ENCODE measurements at regions not wholly inside any gene's neighbourhood (a gene's known extent, or its start where the extent isn't known, plus 50 kb on each side); places are given as distances from the start of the nearest gene placed in this dataset.
"Not testable (repeated sequence)": the region's sequence is repeated elsewhere in the genome, so short reads cannot be mapped to it uniquely, and the experiment has no call there.

- Histone ChIP-seq H3K4me3 (ENCODE audit: low read length in 2 of 2) (peak overlapping the region in 1 of 2 donors; percentile 49), H3K27ac (ENCODE audit: low read depth, low read length) (peak overlapping the region; percentile 26)
- CTCF ChIA-PET (ENCODE audit: partially characterized antibody) = interaction anchor here (0.7 kb wide), 1 partner anchor 980 kb away, joined by 3 read pairs; no protein-coding TSS in a partner anchor
- H3K4me1 ChIP-seq (ENCODE audit: insufficient read depth, low read length); H3K9me3 Mint-ChIP-seq; H3K4me1 Mint-ChIP-seq; intact Hi-C loops (cut with micrococcal nuclease); H3K27me3 ChIP-seq (ENCODE audit: insufficient read depth, low read length); H3K36me3 ChIP-seq (ENCODE audit: insufficient read depth, low read length); POLR2A ChIA-PET (ENCODE audit: partially characterized antibody); H3K36me3 Mint-ChIP-seq; H3K9me3 ChIP-seq (ENCODE audit: control insufficient read depth in 1 of 2, low read length in 2 of 2): not testable (repeated sequence)
- Mint-ChIP-seq H3K4me3 (peak overlapping the region; percentile 76 to 91 (median 86)), H3K27ac (peak overlapping the region in 6 of 7 donors; percentile 42 to 86 (median 64)), H3K27me3 (peaks cover 9 to 16% of the 10 kb centered on the region in 2 donors)
- DNase-seq = peak; percentile 84 to 94 (median 92)
Measured at GRCh38 chr9:62838024-62838718, 1648.3 kb downstream of the SPATA31A7 start.

DNA sequence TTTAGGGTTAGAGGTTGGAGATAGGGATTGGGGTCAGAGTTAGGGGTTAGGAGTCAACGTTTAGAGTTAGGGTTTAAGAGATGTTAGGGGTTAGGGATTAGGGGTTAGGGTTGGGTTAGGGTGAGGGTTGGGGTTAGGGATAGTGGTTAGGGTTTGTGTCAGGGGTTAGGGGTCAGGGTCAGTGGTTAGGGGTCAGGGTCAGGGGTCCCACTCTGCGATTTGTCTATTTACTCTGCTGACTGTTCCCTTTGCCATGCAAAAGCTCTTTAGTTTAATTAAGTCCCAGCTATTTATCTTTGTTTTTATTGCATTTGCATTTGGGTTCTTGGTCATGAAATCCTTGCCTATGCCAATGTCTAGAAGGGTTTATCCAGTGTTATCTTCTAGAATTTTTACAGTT lies 1649.3 kb downstream of the SPATA31A7 start:
- H3K27ac ChIP-seq (ENCODE audit: low read depth, low read length); POLR2A ChIA-PET (ENCODE audit: partially characterized antibody); H3K9me3 ChIP-seq (ENCODE audit: control insufficient read depth in 1 of 2, low read length in 2 of 2); H3K4me1 Mint-ChIP-seq; CTCF ChIA-PET (ENCODE audit: partially characterized antibody); H3K27me3 ChIP-seq (ENCODE audit: insufficient read depth, low read length); H3K36me3 Mint-ChIP-seq; H3K27ac Mint-ChIP-seq; H3K4me3 ChIP-seq (ENCODE audit: low read length in 2 of 2); H3K4me1 ChIP-seq (ENCODE audit: insufficient read depth, low read length); intact Hi-C loops (cut with micrococcal nuclease); H3K36me3 ChIP-seq (ENCODE audit: insufficient read depth, low read length); DNase-seq: not testable (repeated sequence)
- Mint-ChIP-seq H3K9me3 (peaks cover 5 to 12% (median 9%) of the 10 kb centered on the region in 8 donors), H3K27me3 (peaks cover 10 to 18% of the 10 kb centered on the region in 2 donors), H3K4me3 (peak overlapping the region in 1 of 8 donors; percentile 41)

GRCh38 chr9:62843145-62843544 lies 1653.3 kb downstream of the SPATA31A7 start:
- CTCF ChIA-PET (ENCODE audit: partially characterized antibody); H3K27me3 ChIP-seq (ENCODE audit: insufficient read depth, low read length); H3K4me3 Mint-ChIP-seq; H3K4me3 ChIP-seq (ENCODE audit: low read length in 2 of 2); H3K36me3 ChIP-seq (ENCODE audit: insufficient read depth, low read length); intact Hi-C loops (cut with micrococcal nuclease); H3K36me3 Mint-ChIP-seq; POLR2A ChIA-PET (ENCODE audit: partially characterized antibody); H3K27ac ChIP-seq (ENCODE audit: low read depth, low read length); H3K9me3 ChIP-seq (ENCODE audit: control insufficient read depth in 1 of 2, low read length in 2 of 2); H3K4me1 Mint-ChIP-seq; H3K4me1 ChIP-seq (ENCODE audit: insufficient read depth, low read length); H3K27ac Mint-ChIP-seq: not testable (repeated sequence)
- peaks cover 5 to 12% (median 9%) of the 10 kb centered on the region in 8 donors for H3K9me3 Mint-ChIP-seq
- peaks cover 10 to 18% of the 10 kb centered on the region in 2 donors for H3K27me3 Mint-ChIP-seq
- peak in 1 of 5 donors; percentile 38 for DNase-seq

- POLR2A ChIA-PET (ENCODE audit: partially characterized antibody); H3K27me3 ChIP-seq (ENCODE audit: insufficient read depth, low read length); H3K9me3 ChIP-seq (ENCODE audit: control insufficient read depth in 1 of 2, low read length in 2 of 2); H3K4me1 Mint-ChIP-seq; H3K4me1 ChIP-seq (ENCODE audit: insufficient read depth, low read length); H3K27ac Mint-ChIP-seq; H3K4me3 Mint-ChIP-seq; H3K36me3 ChIP-seq (ENCODE audit: insufficient read depth, low read length); H3K4me3 ChIP-seq (ENCODE audit: low read length in 2 of 2); H3K36me3 Mint-ChIP-seq; H3K27ac ChIP-seq (ENCODE audit: low read depth, low read length); CTCF ChIA-PET (ENCODE audit: partially characterized antibody); DNase-seq; intact Hi-C loops (cut with micrococcal nuclease): not testable (repeated sequence)
- Mint-ChIP-seq H3K27me3 (peaks cover 10 to 16% of the 10 kb centered on the region in 2 donors), H3K9me3 (peaks cover 5 to 12% (median 9%) of the 10 kb centered on the region in 8 donors)
Measured at GRCh38 chr9:62843706-62844290, 1654.0 kb downstream of the SPATA31A7 start.

- POLR2A ChIA-PET (ENCODE audit: partially characterized antibody); H3K4me3 Mint-ChIP-seq; H3K4me1 Mint-ChIP-seq; intact Hi-C loops (cut with micrococcal nuclease); H3K36me3 Mint-ChIP-seq; CTCF ChIA-PET (ENCODE audit: partially characterized antibody); H3K9me3 ChIP-seq (ENCODE audit: control insufficient read depth in 1 of 2, low read length in 2 of 2); H3K27me3 ChIP-seq (ENCODE audit: insufficient read depth, low read length); H3K27ac ChIP-seq (ENCODE audit: low read depth, low read length); DNase-seq; H3K4me1 ChIP-seq (ENCODE audit: insufficient read depth, low read length); H3K4me3 ChIP-seq (ENCODE audit: low read length in 2 of 2); H3K27ac Mint-ChIP-seq; H3K36me3 ChIP-seq (ENCODE audit: insufficient read depth, low read length): not testable (repeated sequence)
- H3K9me3 Mint-ChIP-seq = peaks cover 5 to 12% (median 9%) of the 10 kb centered on the region in 8 donors
- H3K27me3 Mint-ChIP-seq = peaks cover 10 to 18% of the 10 kb centered on the region in 2 donors
Measured at GRCh38 chr9:62844681-62845185, 1654.9 kb downstream of the SPATA31A7 start.

- H3K4me3 Mint-ChIP-seq; H3K27me3 ChIP-seq (ENCODE audit: insufficient read depth, low read length); intact Hi-C loops (cut with micrococcal nuclease); H3K27ac Mint-ChIP-seq; H3K4me1 ChIP-seq (ENCODE audit: insufficient read depth, low read length); H3K4me1 Mint-ChIP-seq; POLR2A ChIA-PET (ENCODE audit: partially characterized antibody); H3K9me3 ChIP-seq (ENCODE audit: control insufficient read depth in 1 of 2, low read length in 2 of 2); H3K27ac ChIP-seq (ENCODE audit: low read depth, low read length); DNase-seq; H3K9me3 Mint-ChIP-seq; CTCF ChIA-PET (ENCODE audit: partially characterized antibody); H3K4me3 ChIP-seq (ENCODE audit: low read length in 2 of 2); H3K36me3 Mint-ChIP-seq; H3K27me3 Mint-ChIP-seq; H3K36me3 ChIP-seq (ENCODE audit: insufficient read depth, low read length): not testable (repeated sequence)
Measured at GRCh38 chr9:62848258-62848657, 1658.4 kb downstream of the SPATA31A7 start.

DNA sequence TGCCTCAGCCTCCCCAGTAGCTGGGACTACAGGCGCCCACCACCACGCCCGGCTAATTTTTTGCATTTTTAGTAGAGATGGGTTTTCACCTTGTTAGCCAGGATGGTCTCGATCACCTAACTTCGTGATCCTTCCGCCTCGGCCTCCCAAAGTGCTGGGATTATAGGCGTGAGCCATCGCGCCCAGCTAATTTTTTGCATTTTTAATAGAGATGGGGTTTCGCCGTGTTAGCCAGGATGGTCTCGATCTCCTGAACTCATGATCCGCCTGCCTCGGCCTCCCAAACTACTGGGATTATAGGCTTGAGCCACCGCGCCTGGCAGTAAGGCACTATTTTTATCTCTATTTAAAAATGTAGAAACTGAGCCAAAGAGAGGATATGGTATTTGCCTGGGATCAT lies 1660.2 kb downstream of the SPATA31A7 start:
- H3K4me3 Mint-ChIP-seq; H3K4me1 Mint-ChIP-seq; POLR2A ChIA-PET (ENCODE audit: partially characterized antibody); H3K9me3 Mint-ChIP-seq; CTCF ChIA-PET (ENCODE audit: partially characterized antibody); H3K4me3 ChIP-seq (ENCODE audit: low read length in 2 of 2); H3K36me3 ChIP-seq (ENCODE audit: insufficient read depth, low read length); H3K27ac ChIP-seq (ENCODE audit: low read depth, low read length); DNase-seq; intact Hi-C loops (cut with micrococcal nuclease); H3K27ac Mint-ChIP-seq; H3K27me3 Mint-ChIP-seq; H3K36me3 Mint-ChIP-seq; H3K27me3 ChIP-seq (ENCODE audit: insufficient read depth, low read length); H3K9me3 ChIP-seq (ENCODE audit: control insufficient read depth in 1 of 2, low read length in 2 of 2); H3K4me1 ChIP-seq (ENCODE audit: insufficient read depth, low read length): not testable (repeated sequence)

All from CD4-positive, alpha-beta memory T cell (primary cell).